Activated gamma-delta T cell treated with anti-CD3 and anti-CD28 coated beads, Interleukin-2, amount 50 U/mL, for 16 hours (primary cell): ENCODE measurements at regions not wholly inside any gene's neighbourhood (a gene's known extent, or its start where the extent isn't known, plus 50 kb on each side); places are given as distances from the start of the nearest gene placed in this dataset.
"Not testable (repeated sequence)": the region's sequence is repeated elsewhere in the genome, so short reads cannot be mapped to it uniquely, and the experiment has no call there.

ENCODE experiments used
- DNase-seq: peaks from one replicate; pipeline ENCODE4 v3.0.0-alpha.2; 2020; ENCODE audit warnings: low read depth

DNA sequence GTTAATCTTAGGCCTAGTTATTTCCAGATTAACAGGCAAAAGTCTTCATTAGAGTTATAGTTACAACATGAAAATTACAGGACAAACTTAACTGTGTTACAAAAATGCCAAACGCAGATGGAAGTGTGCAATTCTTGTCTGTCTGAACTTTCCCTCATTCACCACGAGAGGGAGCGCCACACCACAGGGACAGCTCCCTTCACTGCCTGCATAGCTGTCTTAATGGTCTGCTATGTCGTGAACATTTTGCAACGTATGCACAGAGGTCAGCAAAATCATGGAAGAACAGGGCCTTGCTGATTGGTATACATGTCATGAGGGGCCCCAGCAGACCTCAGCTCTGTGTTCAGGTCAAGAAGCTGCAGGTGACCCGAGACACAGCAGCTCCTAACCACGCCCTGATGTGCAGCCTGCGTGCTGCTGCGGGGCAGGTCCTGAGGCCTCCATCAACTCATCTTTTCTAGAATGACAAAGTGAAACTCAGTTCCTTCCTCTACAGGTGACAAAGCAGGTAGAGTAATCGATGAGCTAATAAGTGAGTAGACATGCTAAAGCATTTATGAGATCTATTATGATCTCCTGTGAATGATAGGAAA lies 78.8 kb upstream of the ATP8B1 start:
- peak; percentile 20 for DNase-seq

DNA sequence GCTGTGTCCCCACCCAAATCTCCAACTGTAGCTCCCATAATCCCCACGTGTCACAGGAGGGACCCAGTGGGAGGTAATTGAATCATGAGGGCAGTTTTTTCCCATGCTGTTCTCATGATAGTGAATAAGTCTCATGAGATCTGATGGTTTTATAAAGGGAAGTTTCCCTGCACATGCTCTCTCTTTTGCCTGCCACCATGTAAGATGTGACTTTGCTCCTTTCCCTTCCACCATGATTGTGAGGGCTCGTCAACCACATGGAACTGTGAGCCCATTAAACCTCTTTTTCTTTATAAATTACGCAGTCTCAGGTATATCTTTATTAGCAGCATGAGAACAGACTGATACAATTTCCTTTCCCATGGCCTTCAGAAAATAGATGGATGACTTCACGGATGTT lies 76.8 kb upstream of the ATP8B1 start:
- DNase-seq: not testable (repeated sequence)

DNA sequence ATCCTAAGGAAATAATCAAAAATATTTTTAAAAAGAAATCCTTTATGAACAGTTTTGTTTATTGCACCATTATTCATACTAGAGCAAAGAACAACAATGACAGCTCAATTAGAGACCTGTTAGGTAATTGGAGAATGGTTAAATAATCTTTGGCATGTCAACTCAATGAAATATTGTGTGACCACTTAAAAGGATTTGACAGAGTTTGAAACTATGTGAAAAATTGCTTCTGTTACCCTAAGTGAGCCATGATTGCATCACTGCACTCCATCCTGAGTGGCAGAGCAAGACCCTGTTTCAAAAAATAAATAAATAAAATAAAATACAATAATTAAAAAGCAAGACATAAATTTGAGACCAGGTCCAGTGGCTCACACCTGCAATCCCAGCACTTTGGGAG lies 66.1 kb upstream of the ATP8B1 start:
- DNase-seq: no peak

DNA sequence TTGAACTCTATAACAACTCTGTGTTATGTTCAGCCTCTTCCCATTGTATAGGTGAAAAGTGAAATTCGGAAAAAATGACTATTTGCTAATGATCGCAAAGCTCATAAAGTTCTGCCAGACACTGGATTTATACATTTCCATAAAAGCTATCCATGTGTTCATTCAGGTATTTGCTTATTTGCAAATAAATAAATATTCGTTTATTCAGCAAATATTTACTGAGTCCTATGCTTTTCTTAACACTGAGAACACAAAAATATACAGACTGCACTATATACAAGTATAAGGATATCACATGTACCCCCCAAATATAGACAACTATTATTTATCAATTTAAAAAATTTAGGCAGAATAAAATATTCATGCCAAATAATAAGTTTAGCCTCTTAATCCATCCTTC lies 63.2 kb upstream of the ATP8B1 start:
- no peak for DNase-seq

DNA sequence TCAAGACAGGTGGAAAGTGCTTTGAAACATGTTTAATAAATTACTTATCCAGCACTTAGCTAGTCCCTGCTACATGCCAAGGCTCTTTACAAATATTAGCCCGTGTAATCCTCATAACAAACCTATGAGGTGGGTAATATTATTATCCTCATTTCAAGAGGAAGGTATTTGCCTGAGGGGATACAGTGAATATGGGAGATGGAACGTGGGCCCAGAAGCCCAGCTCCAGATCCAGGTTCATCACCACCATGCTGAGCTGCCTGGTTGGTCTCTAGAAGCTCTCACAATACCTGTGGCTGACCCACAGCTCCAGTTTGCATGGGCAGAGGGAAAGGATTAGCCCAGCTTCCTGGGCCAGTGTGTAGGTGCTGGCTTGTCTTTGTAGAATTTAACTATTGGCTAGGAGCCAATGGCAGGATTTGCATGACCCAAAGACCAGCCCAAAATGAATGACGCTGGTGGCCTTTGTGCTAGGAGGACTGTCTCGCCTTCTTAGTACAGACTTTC lies 61.6 kb upstream of the ATP8B1 start:
- DNase-seq: no peak

DNA sequence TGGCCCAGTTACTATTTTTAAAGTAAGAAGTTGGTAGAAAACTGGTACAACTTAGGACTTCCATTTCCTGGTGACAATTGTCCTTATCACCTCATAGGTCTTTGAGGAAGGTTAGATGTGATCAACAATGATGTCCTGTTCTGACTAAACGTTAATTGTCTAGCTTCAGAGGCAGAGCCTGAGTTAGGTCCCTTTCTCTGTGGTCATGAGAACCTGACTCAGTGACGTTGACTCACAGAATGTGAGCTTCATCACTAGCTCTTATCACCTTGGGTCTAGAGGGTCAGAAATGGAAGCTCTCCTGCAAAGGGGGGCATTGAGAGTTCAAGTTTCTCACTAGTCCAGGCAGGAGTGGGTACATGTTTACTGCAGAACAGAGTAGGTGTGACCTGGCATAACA lies 60.6 kb upstream of the ATP8B1 start:
- no peak for DNase-seq

DNA sequence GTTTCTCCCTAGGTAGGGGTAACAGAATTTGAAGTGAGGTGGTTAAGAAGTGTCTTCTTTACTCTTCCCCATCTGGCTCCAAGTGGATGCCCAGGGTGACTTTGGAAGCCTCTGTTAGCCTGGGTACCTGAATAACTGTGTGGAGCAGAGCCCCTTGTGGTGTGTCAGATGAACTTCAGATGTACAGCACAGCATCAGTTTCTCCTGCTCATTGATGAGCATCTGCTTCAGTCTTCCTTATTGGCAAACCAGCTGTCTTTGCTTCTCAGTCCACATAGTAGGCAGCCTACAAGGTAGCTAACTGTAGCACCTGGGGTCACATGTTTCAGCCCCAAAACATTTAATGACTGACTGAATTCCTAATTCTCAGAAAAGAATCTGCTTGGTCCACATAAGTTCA lies 56.2 kb upstream of the ATP8B1 start:
- DNase-seq: no peak

DNA sequence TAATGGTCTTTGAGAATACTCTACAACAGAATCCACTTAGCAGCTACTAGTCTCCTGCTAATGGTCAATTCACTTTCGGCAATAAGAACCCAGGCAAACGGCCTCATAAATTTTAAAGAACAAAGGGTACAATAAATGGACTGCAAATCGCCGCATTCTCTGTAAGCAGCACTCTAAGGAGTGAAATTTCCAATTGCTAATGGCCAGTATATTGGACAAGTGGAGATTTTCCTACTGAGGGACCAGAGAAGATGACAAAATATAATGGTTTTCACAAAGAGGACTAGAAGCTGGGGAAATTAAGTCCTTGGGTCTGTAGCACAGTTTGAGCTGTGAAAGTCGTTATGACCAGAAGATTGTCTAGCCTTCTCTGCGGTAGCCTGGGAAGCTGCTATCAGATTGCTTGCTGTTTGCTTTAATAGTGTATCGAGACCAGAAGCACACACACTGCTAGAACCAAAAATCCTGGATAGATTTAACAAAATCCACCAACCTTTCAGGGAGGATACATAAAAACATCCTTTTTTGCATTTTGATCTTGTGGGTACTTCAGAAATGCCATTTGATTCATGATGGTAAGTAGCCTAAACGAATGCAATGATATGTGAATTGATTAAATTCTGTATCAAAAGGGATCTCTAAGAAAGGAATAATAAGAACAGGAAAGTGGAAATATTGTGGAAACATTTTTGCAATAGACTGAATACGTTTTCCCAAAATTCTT lies 53.6 kb upstream of the ATP8B1 start:
- DNase-seq: no peak

DNA sequence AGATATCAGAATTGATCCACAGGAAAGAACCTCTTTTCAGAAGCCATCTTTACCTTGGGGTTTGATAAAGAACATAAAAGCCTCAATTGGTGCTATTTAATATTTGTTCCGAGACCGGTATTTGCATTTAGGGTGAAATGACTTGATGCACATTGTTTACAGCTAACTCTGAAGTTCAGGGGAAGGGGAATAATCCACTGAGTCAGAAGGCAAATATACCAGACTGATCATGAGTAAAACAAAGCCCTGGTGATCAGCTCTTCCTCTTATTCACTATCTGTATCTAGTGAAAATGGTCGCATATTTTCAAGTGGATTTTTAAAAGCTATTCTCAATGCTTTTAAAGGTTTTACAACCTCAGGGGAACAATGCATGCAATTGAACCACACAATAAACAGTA lies 53.0 kb upstream of the ATP8B1 start:
- no peak for DNase-seq

DNA sequence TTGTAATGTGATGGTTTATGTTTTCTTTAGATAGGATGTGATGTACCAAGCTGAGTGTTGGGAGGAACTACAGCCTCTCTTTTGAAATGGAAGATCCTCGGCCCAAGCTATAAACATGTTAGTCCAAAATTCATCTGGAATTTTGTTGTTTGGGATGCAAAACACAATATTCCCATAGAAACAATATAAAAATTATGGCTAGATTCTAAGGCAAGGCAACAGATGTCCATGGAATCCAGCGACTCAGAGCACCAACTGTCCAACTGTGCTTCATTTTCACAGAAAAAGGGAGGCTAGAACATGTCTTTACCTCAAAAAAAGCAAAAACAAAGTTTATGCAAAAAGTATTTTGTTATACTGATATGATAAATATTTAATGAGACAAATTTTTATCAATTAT lies 52.4 kb upstream of the ATP8B1 start:
- DNase-seq: no peak

DNA sequence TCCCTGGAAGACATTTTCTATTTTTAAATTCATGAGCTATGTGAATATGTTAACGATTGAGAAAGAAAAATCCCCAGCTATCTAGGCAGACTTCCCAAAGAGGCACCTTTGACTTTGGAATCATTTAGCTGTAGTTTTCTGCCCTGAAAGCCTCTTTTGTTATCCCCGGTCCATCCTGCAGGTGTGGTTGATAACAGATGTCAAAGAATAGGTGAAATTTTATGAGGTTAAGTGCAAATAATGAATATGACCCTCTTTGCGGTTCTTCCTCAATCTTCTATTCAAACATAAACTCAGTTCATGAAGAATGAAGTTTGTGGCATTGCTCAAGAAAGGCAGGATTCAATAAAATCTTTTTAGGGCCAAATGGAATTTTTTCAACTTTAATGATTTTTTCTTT lies 51.6 kb upstream of the ATP8B1 start:
- DNase-seq: no peak

DNA sequence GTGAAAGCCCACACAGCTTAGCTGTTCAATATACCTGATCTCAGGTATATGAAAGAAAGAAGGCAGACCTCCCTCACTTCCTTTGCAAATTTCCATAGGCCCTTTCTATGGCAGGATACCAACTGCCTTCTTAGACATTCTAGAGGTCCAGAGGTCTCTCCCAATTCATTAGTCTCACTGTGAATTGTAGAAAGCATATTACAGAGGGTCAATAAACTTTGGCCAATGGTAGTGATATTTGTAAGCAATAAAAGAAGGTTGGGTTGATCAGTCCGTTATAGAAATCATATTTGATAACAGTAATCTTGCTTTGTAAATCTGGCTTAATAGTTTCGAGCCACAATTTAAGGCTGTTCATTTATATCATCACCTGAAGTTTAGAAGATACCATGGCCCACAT lies 50.7 kb upstream of the ATP8B1 start:
- no peak for DNase-seq

DNA sequence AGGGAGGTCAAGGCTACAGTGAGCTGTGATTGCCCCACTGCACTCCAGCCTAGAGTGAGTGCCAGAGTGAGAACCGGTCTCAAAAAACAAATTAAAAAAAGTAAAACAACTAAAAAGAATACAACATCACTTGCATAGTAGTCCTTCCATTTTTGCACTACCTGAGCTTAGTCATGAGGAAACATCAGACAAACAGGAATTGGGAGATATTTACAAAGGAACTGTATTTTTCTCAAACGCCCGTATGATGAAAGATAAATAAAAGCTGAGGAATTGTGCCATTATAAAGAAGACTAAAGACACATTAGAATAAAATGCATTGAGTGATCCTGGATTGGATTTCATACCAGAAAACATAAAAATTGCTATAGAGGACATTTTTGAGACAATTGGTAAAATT lies 50.0 kb upstream of the ATP8B1 start:
- no peak for DNase-seq
